AG04449 (cell line): ENCODE measurements at regions not wholly inside any gene's neighbourhood (a gene's known extent, or its start where the extent isn't known, plus 50 kb on each side); places are given as distances from the start of the nearest gene placed in this dataset.

Experiments
- CTCF ChIA-PET: fragments of 350-600 bp; formaldehyde crosslinking; extraction: SDS; loops from one replicate; lab custom pipeline; 2021; ENCODE audit warnings: antibody characterized with exemption; lab: Yijun Ruan, JAX
- POLR2A ChIA-PET: fragments of 400-600, 350-600 bp; formaldehyde crosslinking; extraction: SDS; loops from one replicate; lab custom pipeline; 2020; ENCODE audit warnings: antibody characterized with exemption, inconsistent platforms; lab: Yijun Ruan, JAX
- DNase-seq: peaks from one replicate; pipeline ENCODE4 v3.0.0-alpha.2; 2010; ENCODE audit warnings: low read depth, low spot score
- H3K4me3 ChIP-seq: 2 replicates; pipeline ENCODE4 v1.5.1; 2011; ENCODE audit warnings: low read depth, mild to moderate bottlenecking, control low read depth, low read length
- TF ChIP-seq, protein P1 (sequence below): IDR thresholded peaks from one replicate; pipeline ENCODE4 v1.5.1; 2011; ENCODE audit warnings: mild to moderate bottlenecking, moderate library complexity, low read length, control low read depth, inconsistent platforms; ENCODE audit not compliant: insufficient read depth; ENCODE audit errors: missing control alignments

DNA sequence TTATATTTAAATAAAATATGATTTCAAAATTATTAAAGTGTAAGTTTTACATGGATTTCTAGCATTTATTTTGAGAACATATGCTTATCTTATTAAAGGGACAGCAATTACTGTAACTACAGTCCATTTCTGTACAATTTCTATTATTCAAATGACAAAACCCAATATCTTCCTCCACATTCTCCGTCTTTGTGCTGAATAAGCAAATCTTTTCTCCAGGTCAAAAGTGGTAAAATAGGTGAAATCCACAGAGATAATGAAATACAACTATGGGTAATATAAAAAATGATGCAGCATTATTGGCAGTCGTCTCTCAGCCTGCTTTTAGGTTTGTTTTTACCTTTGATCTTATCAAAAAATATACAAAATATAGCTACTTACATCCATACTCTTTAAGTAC is 79.4 kb upstream of the OTX2 start:
- ChIA-PET POLR2A (no interaction called here), CTCF (no interaction called here)
- DNase-seq, result no peak
- no peak overlapping the region for H3K4me3 ChIP-seq
- TF ChIP-seq, protein P1, sequence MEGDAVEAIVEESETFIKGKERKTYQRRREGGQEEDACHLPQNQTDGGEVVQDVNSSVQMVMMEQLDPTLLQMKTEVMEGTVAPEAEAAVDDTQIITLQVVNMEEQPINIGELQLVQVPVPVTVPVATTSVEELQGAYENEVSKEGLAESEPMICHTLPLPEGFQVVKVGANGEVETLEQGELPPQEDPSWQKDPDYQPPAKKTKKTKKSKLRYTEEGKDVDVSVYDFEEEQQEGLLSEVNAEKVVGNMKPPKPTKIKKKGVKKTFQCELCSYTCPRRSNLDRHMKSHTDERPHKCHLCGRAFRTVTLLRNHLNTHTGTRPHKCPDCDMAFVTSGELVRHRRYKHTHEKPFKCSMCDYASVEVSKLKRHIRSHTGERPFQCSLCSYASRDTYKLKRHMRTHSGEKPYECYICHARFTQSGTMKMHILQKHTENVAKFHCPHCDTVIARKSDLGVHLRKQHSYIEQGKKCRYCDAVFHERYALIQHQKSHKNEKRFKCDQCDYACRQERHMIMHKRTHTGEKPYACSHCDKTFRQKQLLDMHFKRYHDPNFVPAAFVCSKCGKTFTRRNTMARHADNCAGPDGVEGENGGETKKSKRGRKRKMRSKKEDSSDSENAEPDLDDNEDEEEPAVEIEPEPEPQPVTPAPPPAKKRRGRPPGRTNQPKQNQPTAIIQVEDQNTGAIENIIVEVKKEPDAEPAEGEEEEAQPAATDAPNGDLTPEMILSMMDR, result no peak

DNA sequence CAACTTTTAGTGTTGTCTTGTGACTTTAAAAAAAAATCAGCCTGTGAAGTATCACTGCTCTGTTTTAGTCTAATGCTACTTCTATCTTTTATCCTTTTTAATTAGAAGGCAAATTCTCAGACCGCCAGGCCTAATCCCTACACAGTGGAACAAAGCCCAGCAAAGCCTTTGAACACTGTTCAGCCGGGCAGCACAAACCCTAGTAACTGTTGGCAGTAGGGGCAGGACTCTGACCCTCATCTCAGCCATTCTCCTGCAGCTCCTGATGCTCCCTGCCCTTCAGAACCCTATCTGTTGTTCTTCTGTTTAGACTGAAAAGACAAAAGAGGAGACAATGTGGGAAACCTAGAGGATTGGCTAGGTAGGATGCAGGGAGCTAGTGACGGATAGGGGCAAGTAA is 78.0 kb upstream of the OTX2 start:
- ChIA-PET POLR2A (no interaction called here), CTCF (no interaction called here)
- DNase-seq, result no peak
- no peak overlapping the region for H3K4me3 ChIP-seq
- TF ChIP-seq, protein P1, result no peak

- no peak for DNase-seq
- ChIA-PET POLR2A (no interaction called here), CTCF (no interaction called here)
- TF ChIP-seq, protein P1, result no peak
- H3K4me3 ChIP-seq, result no peak overlapping the region
Measured at GRCh38 chr14:56887216-56887615, 76.9 kb upstream of the OTX2 start.

- DNase-seq, result no peak
- TF ChIP-seq, protein P1, result no peak
- H3K4me3 ChIP-seq, result no peak overlapping the region
- POLR2A ChIA-PET, result no interaction called here
- CTCF ChIA-PET, result no interaction called here
Measured at GRCh38 chr14:56886471-56887062, 76.3 kb upstream of the OTX2 start.

GRCh38 chr14:56885825-56886224 is 75.5 kb upstream of the OTX2 start:
- ChIA-PET CTCF (no interaction called here), POLR2A (no interaction called here)
- H3K4me3 ChIP-seq, result no peak overlapping the region
- TF ChIP-seq, protein P1, result no peak
- DNase-seq, result no peak

DNA sequence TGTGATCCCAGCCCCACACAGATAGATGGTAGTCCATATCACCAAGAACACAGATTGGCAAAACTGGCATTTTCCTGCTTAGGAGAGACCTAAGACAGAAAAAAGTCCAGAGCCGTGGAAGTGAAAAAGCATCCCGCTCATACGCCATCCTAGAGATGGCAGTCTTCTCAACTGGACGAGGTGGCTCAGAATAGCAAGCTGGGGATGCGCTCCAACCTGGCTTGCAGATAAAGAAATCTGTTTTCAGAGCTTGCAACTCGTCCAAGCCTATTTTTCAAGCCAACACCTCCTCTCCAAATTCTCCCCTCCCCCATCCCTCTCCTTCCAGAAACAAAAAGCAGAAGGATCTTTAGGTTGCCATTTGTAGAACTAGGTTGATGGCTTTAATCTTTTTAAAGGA is 74.3 kb upstream of the OTX2 start:
- ChIA-PET CTCF (no interaction called here), POLR2A (no interaction called here)
- H3K4me3 ChIP-seq, result no peak overlapping the region
- DNase-seq, result no peak
- TF ChIP-seq, protein P1, result no peak
